ENCODE measurements at regions not wholly inside any gene's neighbourhood (a gene's known extent, or its start where the extent isn't known, plus 50 kb on each side); places are given as distances from the start of the nearest gene placed in this dataset.

GRCh38 chr16:10324210-10324609 lies 61.7 kb upstream of the ATF7IP2 start:
- TF ChIP-seq, protein P1, sequence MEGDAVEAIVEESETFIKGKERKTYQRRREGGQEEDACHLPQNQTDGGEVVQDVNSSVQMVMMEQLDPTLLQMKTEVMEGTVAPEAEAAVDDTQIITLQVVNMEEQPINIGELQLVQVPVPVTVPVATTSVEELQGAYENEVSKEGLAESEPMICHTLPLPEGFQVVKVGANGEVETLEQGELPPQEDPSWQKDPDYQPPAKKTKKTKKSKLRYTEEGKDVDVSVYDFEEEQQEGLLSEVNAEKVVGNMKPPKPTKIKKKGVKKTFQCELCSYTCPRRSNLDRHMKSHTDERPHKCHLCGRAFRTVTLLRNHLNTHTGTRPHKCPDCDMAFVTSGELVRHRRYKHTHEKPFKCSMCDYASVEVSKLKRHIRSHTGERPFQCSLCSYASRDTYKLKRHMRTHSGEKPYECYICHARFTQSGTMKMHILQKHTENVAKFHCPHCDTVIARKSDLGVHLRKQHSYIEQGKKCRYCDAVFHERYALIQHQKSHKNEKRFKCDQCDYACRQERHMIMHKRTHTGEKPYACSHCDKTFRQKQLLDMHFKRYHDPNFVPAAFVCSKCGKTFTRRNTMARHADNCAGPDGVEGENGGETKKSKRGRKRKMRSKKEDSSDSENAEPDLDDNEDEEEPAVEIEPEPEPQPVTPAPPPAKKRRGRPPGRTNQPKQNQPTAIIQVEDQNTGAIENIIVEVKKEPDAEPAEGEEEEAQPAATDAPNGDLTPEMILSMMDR (optimal IDR thresholded peaks at IDR 0.05 in 1 of 3, IDR thresholded peaks at IDR 0.05 in 1 of 3, conservative IDR thresholded peaks at IDR 0.05 in 1 of 3; ENCODE audit: extremely low read depth in 1 of 3, insufficient read depth in 2 of 3, low read length in 3 of 3) = no peak
- TF ChIP-seq EZH2 (IDR thresholded peaks at IDR 0.05; ENCODE audit: low read length) = no peak

Measured in keratinocyte (primary cell).